ENCODE measurements at regions not wholly inside any gene's neighbourhood (a gene's known extent, or its start where the extent isn't known, plus 50 kb on each side); places are given as distances from the start of the nearest gene placed in this dataset.

- H3K4me1 Mint-ChIP-seq: no peaks in the 10 kb centered on the region
- H3K36me3 Mint-ChIP-seq: no peaks in the 10 kb centered on the region
- H3K27ac Mint-ChIP-seq: no peak overlapping the region
- DNase-seq (no peak), ATAC-seq (no peak)
- H3K27me3 Mint-ChIP-seq: no peaks in the 10 kb centered on the region
- CTCF ChIA-PET: no interaction called here
- peaks cover 2% of the 10 kb centered on the region for H3K9me3 Mint-ChIP-seq (ENCODE audit: low read depth)
- no peak overlapping the region for H3K4me3 Mint-ChIP-seq
Observed at GRCh38 chr6:114740547-114740946, 397.7 kb upstream of the HS3ST5 start.

- no peaks in the 10 kb centered on the region for H3K36me3 Mint-ChIP-seq
- CTCF ChIA-PET: no interaction called here
- no peaks in the 10 kb centered on the region for H3K27me3 Mint-ChIP-seq
- H3K9me3 Mint-ChIP-seq (ENCODE audit: low read depth): peaks cover 2% of the 10 kb centered on the region
- no peak overlapping the region for H3K4me3 Mint-ChIP-seq
- no peak for DNase-seq
- no peaks in the 10 kb centered on the region for H3K4me1 Mint-ChIP-seq
- no peak overlapping the region for H3K27ac Mint-ChIP-seq
- ATAC-seq: no peak
Observed at GRCh38 chr6:114739656-114740055, 396.8 kb upstream of the HS3ST5 start.

- Mint-ChIP-seq H3K4me3 (no peak overlapping the region), H3K36me3 (no peaks in the 10 kb centered on the region), H3K27me3 (no peaks in the 10 kb centered on the region), H3K4me1 (no peaks in the 10 kb centered on the region), H3K9me3 (ENCODE audit: low read depth) (peaks cover 2% of the 10 kb centered on the region), H3K27ac (no peak overlapping the region)
- ATAC-seq: no peak
- DNase-seq: no peak
- CTCF ChIA-PET: no interaction called here
Observed at GRCh38 chr6:114735025-114735735, 392.4 kb upstream of the HS3ST5 start.

GRCh38 chr6:114733596-114733995 lies 390.8 kb upstream of the HS3ST5 start:
- peaks cover 2% of the 10 kb centered on the region for H3K9me3 Mint-ChIP-seq (ENCODE audit: low read depth)
- no peak for ATAC-seq
- no peaks in the 10 kb centered on the region for H3K27me3 Mint-ChIP-seq
- no peak overlapping the region for H3K4me3 Mint-ChIP-seq
- no peaks in the 10 kb centered on the region for H3K4me1 Mint-ChIP-seq
- CTCF ChIA-PET: no interaction called here
- no peak overlapping the region for H3K27ac Mint-ChIP-seq
- no peak for DNase-seq
- H3K36me3 Mint-ChIP-seq: no peaks in the 10 kb centered on the region

- Mint-ChIP-seq H3K36me3 (no peaks in the 10 kb centered on the region), H3K4me3 (no peak overlapping the region), H3K9me3 (ENCODE audit: low read depth) (no peaks in the 10 kb centered on the region), H3K4me1 (no peaks in the 10 kb centered on the region), H3K27ac (no peak overlapping the region), H3K27me3 (no peaks in the 10 kb centered on the region)
- no peak for DNase-seq
- CTCF ChIA-PET: no interaction called here
- ATAC-seq: no peak
Observed at GRCh38 chr6:114718716-114719270, 376.0 kb upstream of the HS3ST5 start.

GRCh38 chr6:114718186-114718585 lies 375.4 kb upstream of the HS3ST5 start:
- Mint-ChIP-seq H3K36me3 (no peaks in the 10 kb centered on the region), H3K4me1 (no peaks in the 10 kb centered on the region), H3K9me3 (ENCODE audit: low read depth) (no peaks in the 10 kb centered on the region), H3K27ac (no peak overlapping the region), H3K27me3 (no peaks in the 10 kb centered on the region), H3K4me3 (no peak overlapping the region)
- ATAC-seq (no peak), DNase-seq (no peak)
- CTCF ChIA-PET: no interaction called here

- H3K36me3 Mint-ChIP-seq: no peaks in the 10 kb centered on the region
- H3K4me3 Mint-ChIP-seq: no peak overlapping the region
- H3K4me1 Mint-ChIP-seq: no peaks in the 10 kb centered on the region
- H3K27me3 Mint-ChIP-seq: no peaks in the 10 kb centered on the region
- DNase-seq: no peak
- no peak for ATAC-seq
- H3K9me3 Mint-ChIP-seq (ENCODE audit: low read depth): no peaks in the 10 kb centered on the region
- CTCF ChIA-PET: no interaction called here
- no peak overlapping the region for H3K27ac Mint-ChIP-seq
Observed at GRCh38 chr6:114714836-114715507, 372.1 kb upstream of the HS3ST5 start.

GRCh38 chr6:114713690-114714089 lies 370.9 kb upstream of the HS3ST5 start:
- CTCF ChIA-PET: no interaction called here
- Mint-ChIP-seq H3K9me3 (ENCODE audit: low read depth) (no peaks in the 10 kb centered on the region), H3K4me1 (no peaks in the 10 kb centered on the region), H3K27ac (no peak overlapping the region), H3K36me3 (no peaks in the 10 kb centered on the region), H3K27me3 (no peaks in the 10 kb centered on the region), H3K4me3 (no peak overlapping the region)
- no peak for ATAC-seq
- no peak for DNase-seq

GRCh38 chr6:114712129-114712662 lies 369.4 kb upstream of the HS3ST5 start:
- Mint-ChIP-seq H3K36me3 (no peaks in the 10 kb centered on the region), H3K9me3 (ENCODE audit: low read depth) (no peaks in the 10 kb centered on the region), H3K27me3 (no peaks in the 10 kb centered on the region), H3K27ac (no peak overlapping the region), H3K4me3 (no peak overlapping the region), H3K4me1 (no peaks in the 10 kb centered on the region)
- ATAC-seq: no peak
- DNase-seq: no peak
- CTCF ChIA-PET: no interaction called here

GRCh38 chr6:114707081-114707620 lies 364.3 kb upstream of the HS3ST5 start:
- no peak for DNase-seq
- Mint-ChIP-seq H3K27ac (no peak overlapping the region), H3K36me3 (no peaks in the 10 kb centered on the region), H3K4me1 (no peaks in the 10 kb centered on the region), H3K4me3 (no peak overlapping the region), H3K9me3 (ENCODE audit: low read depth) (no peaks in the 10 kb centered on the region), H3K27me3 (no peaks in the 10 kb centered on the region)
- CTCF ChIA-PET: no interaction called here
- ATAC-seq: no peak

GRCh38 chr6:114690625-114691024 lies 347.8 kb upstream of the HS3ST5 start:
- H3K27ac Mint-ChIP-seq: no peak overlapping the region

GRCh38 chr6:114659513-114659912 lies 316.7 kb upstream of the HS3ST5 start:
- ATAC-seq: no peak
- CTCF ChIA-PET: no interaction called here
- H3K4me3 Mint-ChIP-seq: no peak overlapping the region
- H3K27me3 Mint-ChIP-seq: no peaks in the 10 kb centered on the region
- no peaks in the 10 kb centered on the region for H3K36me3 Mint-ChIP-seq
- no peak overlapping the region for H3K27ac Mint-ChIP-seq
- H3K4me1 Mint-ChIP-seq: no peaks in the 10 kb centered on the region
- H3K9me3 Mint-ChIP-seq (ENCODE audit: low read depth): peaks cover 12% of the 10 kb centered on the region
- DNase-seq: no peak

More at GRCh38 chr6:114690625-114691024, 347.8 kb upstream of the HS3ST5 start:
- Mint-ChIP-seq H3K4me3 (no peak overlapping the region), H3K9me3 (ENCODE audit: low read depth) (no peaks in the 10 kb centered on the region), H3K27me3 (no peaks in the 10 kb centered on the region), H3K4me1 (no peaks in the 10 kb centered on the region), H3K36me3 (no peaks in the 10 kb centered on the region)
- CTCF ChIA-PET: no interaction called here
- ATAC-seq (no peak), DNase-seq (no peak)

GRCh38 chr6:114651611-114652010 lies 308.8 kb upstream of the HS3ST5 start:
- H3K4me1 Mint-ChIP-seq: no peaks in the 10 kb centered on the region
- CTCF ChIA-PET: no interaction called here
- no peak overlapping the region for H3K4me3 Mint-ChIP-seq
- no peak for ATAC-seq
- no peak overlapping the region for H3K27ac Mint-ChIP-seq
- H3K36me3 Mint-ChIP-seq: no peaks in the 10 kb centered on the region
- H3K9me3 Mint-ChIP-seq (ENCODE audit: low read depth): no peaks in the 10 kb centered on the region
- no peaks in the 10 kb centered on the region for H3K27me3 Mint-ChIP-seq
- no peak for DNase-seq

GRCh38 chr6:114650891-114651290 lies 308.1 kb upstream of the HS3ST5 start:
- no peak for DNase-seq
- no peak overlapping the region for H3K4me3 Mint-ChIP-seq

More at GRCh38 chr6:114650891-114651290, 308.1 kb upstream of the HS3ST5 start:
- Mint-ChIP-seq H3K36me3 (no peaks in the 10 kb centered on the region), H3K27me3 (no peaks in the 10 kb centered on the region), H3K9me3 (ENCODE audit: low read depth) (no peaks in the 10 kb centered on the region), H3K27ac (no peak overlapping the region), H3K4me1 (no peaks in the 10 kb centered on the region)
- CTCF ChIA-PET: no interaction called here
- ATAC-seq: no peak

Data from activated CD8-positive, alpha-beta memory T cell treated with anti-CD3 and anti-CD28 coated beads, Interleukin-2, amount 10 ng/mL, durations not matched to agents 7 days and 5 days (primary cell).